ENCODE measurements at regions not wholly inside any gene's neighbourhood (a gene's known extent, or its start where the extent isn't known, plus 50 kb on each side); places are given as distances from the start of the nearest gene placed in this dataset.
A peak's percentile ranks its signal among the peaks of the same experiment; 100 is the strongest.

GRCh38 chr2:145729993-145730770, 1210.3 kb upstream of the ZEB2 start:
- DNase-seq (ENCODE audit: low read depth, low spot score) = no peak

- no peak for DNase-seq (ENCODE audit: low read depth, low spot score)
These were observed 1209.6 kb upstream of the ZEB2 start for GRCh38 chr2:145729481-145729880.

GRCh38 chr2:145728511-145728910, 1208.6 kb upstream of the ZEB2 start:
- no peak for DNase-seq (ENCODE audit: low read depth, low spot score)

GRCh38 chr2:145725876-145726275, 1206.0 kb upstream of the ZEB2 start:
- DNase-seq (ENCODE audit: low read depth, low spot score) = no peak

GRCh38 chr2:145724311-145724898, 1204.5 kb upstream of the ZEB2 start:
- DNase-seq (ENCODE audit: low read depth, low spot score) = no peak

- DNase-seq (ENCODE audit: low read depth, low spot score) = no peak
These were observed 1204.0 kb upstream of the ZEB2 start for GRCh38 chr2:145723872-145724271.

GRCh38 chr2:145721681-145722080, 1201.8 kb upstream of the ZEB2 start:
- DNase-seq (ENCODE audit: low read depth, low spot score) = no peak

GRCh38 chr2:145715601-145716000, 1195.7 kb upstream of the ZEB2 start:
- no peak for DNase-seq (ENCODE audit: low read depth, low spot score)

- DNase-seq (ENCODE audit: low read depth, low spot score) = no peak
These were observed 1190.4 kb upstream of the ZEB2 start for GRCh38 chr2:145710303-145710702.

- DNase-seq (ENCODE audit: low read depth, low spot score) = no peak
These were observed 1182.4 kb upstream of the ZEB2 start for GRCh38 chr2:145702305-145702704.

- DNase-seq (ENCODE audit: low read depth, low spot score) = peak; percentile 12
These were observed 1173.1 kb upstream of the ZEB2 start for GRCh38 chr2:145692971-145693478.

- DNase-seq (ENCODE audit: low read depth, low spot score) = no peak
These were observed 1171.7 kb upstream of the ZEB2 start for GRCh38 chr2:145691659-145692058.

- DNase-seq (ENCODE audit: low read depth, low spot score) = no peak
These were observed 1170.4 kb upstream of the ZEB2 start for GRCh38 chr2:145690183-145690778.

- no peak for DNase-seq (ENCODE audit: low read depth, low spot score)
These were observed 1169.4 kb upstream of the ZEB2 start for GRCh38 chr2:145689277-145689676.

GRCh38 chr2:145688156-145688555, 1168.2 kb upstream of the ZEB2 start:
- DNase-seq (ENCODE audit: low read depth, low spot score) = no peak

GRCh38 chr2:145687442-145688134, 1167.7 kb upstream of the ZEB2 start:
- DNase-seq (ENCODE audit: low read depth, low spot score) = no peak

GRCh38 chr2:145685383-145686050, 1165.6 kb upstream of the ZEB2 start:
- no peak for DNase-seq (ENCODE audit: low read depth, low spot score)

GRCh38 chr2:145682546-145683157, 1162.7 kb upstream of the ZEB2 start:
- DNase-seq (ENCODE audit: low read depth, low spot score) = no peak

- no peak for DNase-seq (ENCODE audit: low read depth, low spot score)
These were observed 1160.4 kb upstream of the ZEB2 start for GRCh38 chr2:145680276-145680675.

- DNase-seq (ENCODE audit: low read depth, low spot score) = no peak
These were observed 1157.5 kb upstream of the ZEB2 start for GRCh38 chr2:145677371-145677770.

- no peak for DNase-seq (ENCODE audit: low read depth, low spot score)
These were observed 1154.8 kb upstream of the ZEB2 start for GRCh38 chr2:145674705-145675104.
